Endothelial cell of umbilical vein (primary cell): ENCODE measurements at regions not wholly inside any gene's neighbourhood (a gene's known extent, or its start where the extent isn't known, plus 50 kb on each side); places are given as distances from the start of the nearest gene placed in this dataset.

ENCODE experiments used
- BruUV-seq: library from RNA; stranded (reverse); fragments of 400-500 nt; replicated peaks from 2 replicates; lab custom pipeline; 2021; lab: Mats Ljungman, UMichigan
- CTCF ChIA-PET: fragments of 300-600, 350-600 bp; sonication (Branson Sonifier 250); formaldehyde crosslinking; loops from one replicate; lab custom pipeline; 2021; ENCODE audit warnings: antibody characterized with exemption, inconsistent platforms; lab: Charles Lee
- POLR2A ChIA-PET: fragments of 300-600, 350-600 bp; sonication (Branson Sonifier 250); formaldehyde crosslinking; loops from one replicate; lab custom pipeline; 2021; ENCODE audit warnings: antibody characterized with exemption, inconsistent platforms; lab: Charles Lee
- DNase-seq: peaks from one replicate; pipeline ENCODE4 v3.0.0-alpha.2; 2011; ENCODE audit warnings: low read depth, low spot score
- FAIRE-seq: peaks from 2 replicates; lab custom pipeline; 2011; peaks lifted over from hg19 to GRCh38; lab: Jason Lieb, UNC
- H2AFZ ChIP-seq: 2 replicates; pipeline ENCODE4 v1.6.0; 2012; ENCODE audit warnings: low read depth, low read length, control low read depth, inconsistent platforms
- H3K27ac ChIP-seq: 2 replicates; pipeline ENCODE4 v1.5.1; 2011; ENCODE audit warnings: low read depth, mild to moderate bottlenecking, control low read depth, low read length, moderate library complexity; ENCODE audit not compliant: insufficient read depth
- H3K27me3 ChIP-seq, 2 experiments: 2 replicates each; pipeline versions ENCODE4 v1.6.0 to v1.6.1; 2011; ENCODE audit warnings: low read length in 2 of 2, mixed read lengths in 1 of 2; ENCODE audit not compliant: control insufficient read depth in 2 of 2, insufficient read depth in 2 of 2
- H3K36me3 ChIP-seq, 2 experiments: 2 replicates in 1 of 2; 3 replicates in 1 of 2; pipeline ENCODE4 v1.5.1; 2011; ENCODE audit warnings: low read length in 2 of 2, mild to moderate bottlenecking in 1 of 2, moderate library complexity in 1 of 2; ENCODE audit not compliant: control insufficient read depth in 2 of 2, insufficient read depth in 2 of 2; ENCODE audit errors: extremely low read depth in 1 of 2
- H3K4me1 ChIP-seq: 3 replicates; pipeline ENCODE4 v1.5.1; 2011; ENCODE audit warnings: mild to moderate bottlenecking, low read length; ENCODE audit not compliant: control insufficient read depth, insufficient read depth; ENCODE audit errors: extremely low read depth
- H3K4me2 ChIP-seq: 2 replicates; pipeline ENCODE4 v1.6.1; 2011; ENCODE audit warnings: low read length, control low read depth, mixed read lengths; ENCODE audit not compliant: insufficient read depth
- H3K4me3 ChIP-seq, 3 experiments: fragments of 200-600 bp in 1 of 3; sonication (generic), shearing (Covaris generic) in 1 of 3; replicated peaks in 1 of 3; 2 replicates each; pipeline ENCODE4 v1.5.1; 2011 to 2016; ENCODE audit warnings: control low read depth in 3 of 3, low read length in 3 of 3, mild to moderate bottlenecking in 2 of 3, inconsistent platforms in 1 of 3, low read depth in 1 of 3, moderate library complexity in 1 of 3; ENCODE audit not compliant: insufficient read depth in 1 of 3
- H3K79me2 ChIP-seq: 2 replicates; pipeline ENCODE4 v1.6.0; 2012; ENCODE audit warnings: low read length, inconsistent platforms; ENCODE audit not compliant: control insufficient read depth, insufficient read depth
- H3K9ac ChIP-seq: replicated peaks from 2 replicates; pipeline ENCODE3; 2011; ENCODE audit warnings: low read length, control low read depth; ENCODE audit not compliant: insufficient read depth; ENCODE audit errors: extremely low read depth
- H3K9me1 ChIP-seq: replicated peaks from 3 replicates; pipeline ENCODE4 v1.6.0; 2011; ENCODE audit warnings: mild to moderate bottlenecking, low read length; ENCODE audit not compliant: control insufficient read depth, insufficient read depth; ENCODE audit errors: extremely low read depth
- H3K9me3 ChIP-seq: replicated peaks from 2 replicates; pipeline ENCODE4 v1.5.1; 2012; ENCODE audit warnings: low read length, inconsistent platforms; ENCODE audit not compliant: control insufficient read depth, insufficient read depth
- H4K20me1 ChIP-seq: replicated peaks from 2 replicates; pipeline ENCODE3; 2011; ENCODE audit warnings: mild to moderate bottlenecking, low read length; ENCODE audit not compliant: control insufficient read depth, insufficient read depth; ENCODE audit errors: extremely low read depth
- EZH2 ChIP-seq: IDR thresholded peaks from 2 replicates; pipeline ENCODE4 v1.6.1; 2012; ENCODE audit warnings: borderline replicate concordance, low read depth, mild to moderate bottlenecking, moderate library complexity, low read length, inconsistent platforms; ENCODE audit not compliant: severe bottlenecking
- FOS ChIP-seq: IDR thresholded peaks from 2 replicates; pipeline ENCODE4 v1.6.1; 2011; ENCODE audit warnings: mild to moderate bottlenecking, low read length, moderate library complexity, borderline replicate concordance; ENCODE audit not compliant: insufficient read depth
- GATA2 ChIP-seq: IDR thresholded peaks from 2 replicates; pipeline ENCODE4 v1.7.0; 2011; ENCODE audit warnings: low read depth, mild to moderate bottlenecking, moderate library complexity, mixed read lengths, low read length; ENCODE audit not compliant: insufficient read length, insufficient read depth
- JUN ChIP-seq: IDR thresholded peaks from 2 replicates; pipeline ENCODE4 v1.6.1; 2011; ENCODE audit warnings: borderline replicate concordance, low read depth; ENCODE audit not compliant: insufficient read length, insufficient read depth
- MYC ChIP-seq: IDR thresholded peaks from one replicate; pipeline ENCODE4 v1.6.1; 2011; ENCODE audit warnings: mild to moderate bottlenecking, low read depth, low read length
- POLR2A ChIP-seq: IDR thresholded peaks from 2 replicates; pipeline ENCODE4 v1.6.1; 2012; ENCODE audit warnings: low read depth, mild to moderate bottlenecking, control low read depth, low read length
- POLR2AphosphoS5 ChIP-seq: IDR thresholded peaks from 2 replicates; pipeline ENCODE4 v1.6.1; 2012; ENCODE audit warnings: low read depth, mild to moderate bottlenecking, control low read depth, low read length, moderate library complexity; ENCODE audit not compliant: insufficient read depth
- dilution Hi-C: fragments of 300-500 bp; cut with MboI; formaldehyde crosslinking; loops from one replicate; pipeline ENCODE4 v1.15.0; 2019; ENCODE audit warnings: low sequenced_read_pairs; ENCODE audit not compliant: extremely low pct_ligation_motif_present
- intact Hi-C: fragments of 100-400 bp; cut with micrococcal nuclease; formaldehyde crosslinking; loops from one replicate; pipeline ENCODE4 v1.10.0; 2022
- TF ChIP-seq, protein P1 (sequence below): IDR thresholded peaks from 2 replicates; pipeline ENCODE4 v1.6.1; 2011; ENCODE audit not compliant: insufficient read depth, insufficient read length
- TF ChIP-seq, protein P2 (sequence below), 2 donors: IDR thresholded peaks; 1 replicate in 1 of 2; 2 replicates in 1 of 2; pipeline ENCODE4 v1.5.1; 2011; ENCODE audit warnings: low read length in 2 of 2, mild to moderate bottlenecking in 2 of 2, moderate library complexity in 2 of 2, control low read depth in 1 of 2, inconsistent platforms in 1 of 2, low read depth in 1 of 2; ENCODE audit not compliant: insufficient read depth in 1 of 2; ENCODE audit errors: extremely low read depth in 1 of 2

GRCh38 chr3:99041747-99042146 lies 140.3 kb upstream of the DCBLD2 start:
- no peak for DNase-seq
- intact Hi-C loops (no loop called here), dilution Hi-C loops (no loop called here)
- Histone ChIP-seq H4K20me1 (no peaks in the 10 kb centered on the region), H3K79me2 (no peaks in the 10 kb centered on the region), H2AFZ (no peak overlapping the region), H3K4me3 (no peak overlapping the region), H3K9ac (no peak overlapping the region), H3K27ac (no peak overlapping the region), H3K4me1 (no peaks in the 10 kb centered on the region), H3K9me1 (no peaks in the 10 kb centered on the region), H3K9me3 (no peaks in the 10 kb centered on the region), H3K27me3 (peaks cover 0 to 1% of the 10 kb centered on the region in 2 experiments), H3K36me3 (no peaks in the 10 kb centered on the region), H3K4me2 (no peak overlapping the region)
- ChIA-PET CTCF (interaction anchor here (1.0 kb wide), 1 partner anchor 15 kb away, joined by 4 read pairs; no protein-coding TSS in a partner anchor), POLR2A (no interaction called here)
- no TSS peak for BruUV-seq
- TF ChIP-seq EZH2: no peak
- TF ChIP-seq, protein P1, sequence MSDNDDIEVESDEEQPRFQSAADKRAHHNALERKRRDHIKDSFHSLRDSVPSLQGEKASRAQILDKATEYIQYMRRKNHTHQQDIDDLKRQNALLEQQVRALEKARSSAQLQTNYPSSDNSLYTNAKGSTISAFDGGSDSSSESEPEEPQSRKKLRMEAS: no peak
- TF ChIP-seq FOS: no peak
- TF ChIP-seq, protein P2, sequence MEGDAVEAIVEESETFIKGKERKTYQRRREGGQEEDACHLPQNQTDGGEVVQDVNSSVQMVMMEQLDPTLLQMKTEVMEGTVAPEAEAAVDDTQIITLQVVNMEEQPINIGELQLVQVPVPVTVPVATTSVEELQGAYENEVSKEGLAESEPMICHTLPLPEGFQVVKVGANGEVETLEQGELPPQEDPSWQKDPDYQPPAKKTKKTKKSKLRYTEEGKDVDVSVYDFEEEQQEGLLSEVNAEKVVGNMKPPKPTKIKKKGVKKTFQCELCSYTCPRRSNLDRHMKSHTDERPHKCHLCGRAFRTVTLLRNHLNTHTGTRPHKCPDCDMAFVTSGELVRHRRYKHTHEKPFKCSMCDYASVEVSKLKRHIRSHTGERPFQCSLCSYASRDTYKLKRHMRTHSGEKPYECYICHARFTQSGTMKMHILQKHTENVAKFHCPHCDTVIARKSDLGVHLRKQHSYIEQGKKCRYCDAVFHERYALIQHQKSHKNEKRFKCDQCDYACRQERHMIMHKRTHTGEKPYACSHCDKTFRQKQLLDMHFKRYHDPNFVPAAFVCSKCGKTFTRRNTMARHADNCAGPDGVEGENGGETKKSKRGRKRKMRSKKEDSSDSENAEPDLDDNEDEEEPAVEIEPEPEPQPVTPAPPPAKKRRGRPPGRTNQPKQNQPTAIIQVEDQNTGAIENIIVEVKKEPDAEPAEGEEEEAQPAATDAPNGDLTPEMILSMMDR (IDR thresholded peaks at IDR 0.05; ENCODE audit: extremely low read depth in 1 of 2, insufficient read depth in 1 of 2, low read depth in 1 of 2, low read length in 2 of 2): no peak
- TF ChIP-seq POLR2A: no peak
- no peak for FAIRE-seq

GRCh38 chr3:99031778-99032177 lies 130.3 kb upstream of the DCBLD2 start:
- H2AFZ ChIP-seq: no peak overlapping the region
- no peaks in the 10 kb centered on the region for H3K79me2 ChIP-seq
- H3K9me3 ChIP-seq: no peaks in the 10 kb centered on the region
- dilution Hi-C loops: no loop called here
- no peak overlapping the region for H3K4me3 ChIP-seq
- ChIA-PET CTCF (interaction anchor here (1.7 kb wide), 1 partner anchor 8 kb away, joined by 7 read pairs; no protein-coding TSS in a partner anchor), POLR2A (no interaction called here)
- no peak for FAIRE-seq
- no peak for DNase-seq
- TF ChIP-seq POLR2AphosphoS5 (no peak), JUN (no peak), MYC (no peak), POLR2A (no peak), FOS (no peak), GATA2 (no peak), EZH2 (no peak)
- TF ChIP-seq, protein P2 (IDR thresholded peaks at IDR 0.05; ENCODE audit: extremely low read depth in 1 of 2, insufficient read depth in 1 of 2, low read depth in 1 of 2, low read length in 2 of 2): no peak
- TF ChIP-seq, protein P1: no peak
- H3K4me2 ChIP-seq: no peak overlapping the region
- BruUV-seq: no TSS peak
- no peaks in the 10 kb centered on the region for H4K20me1 ChIP-seq
- intact Hi-C loops: no loop called here
- H3K9ac ChIP-seq: no peak overlapping the region
- H3K9me1 ChIP-seq: no peaks in the 10 kb centered on the region
- no peaks in the 10 kb centered on the region for H3K27me3 ChIP-seq
- H3K4me1 ChIP-seq: no peaks in the 10 kb centered on the region
- no peaks in the 10 kb centered on the region for H3K36me3 ChIP-seq
- no peak overlapping the region for H3K27ac ChIP-seq
